Adrenal gland (tissue), 5 donors: ENCODE measurements at regions not wholly inside any gene's neighbourhood (a gene's known extent, or its start where the extent isn't known, plus 50 kb on each side); places are given as distances from the start of the nearest gene placed in this dataset.

Experiments
- CTCF ChIP-seq, 6 experiments: fragments of 450-650 bp in 4 of 6; fragments of 200-600 bp in 2 of 6; sonication (generic) in 1 of 6; IDR thresholded peaks; 1 replicate in 5 of 6; 2 replicates in 1 of 6; pipeline versions ENCODE4 v1.5.1 to v1.8.0; 2016 to 2021; ENCODE audit warnings: antibody characterized with exemption in 6 of 6, mild to moderate bottlenecking in 2 of 6, moderate library complexity in 1 of 6
- POLR2A ChIP-seq, 2 donors: fragments of 450-650 bp; IDR thresholded peaks; one replicate each; pipeline ENCODE4 v1.6.1; 2017; ENCODE audit warnings: antibody characterized with exemption in 2 of 2, mild to moderate bottlenecking in 2 of 2, moderate library complexity in 1 of 2
- donor health status: DM: no; HTN: no; CAD: no.

GRCh38 chr5:58048954-58049353 lies 410.9 kb downstream of the PLK2 start:
- TF ChIP-seq CTCF (IDR thresholded peaks at IDR 0.05) (no peak), POLR2A (IDR thresholded peaks at IDR 0.05) (no peak)
